GM21528 (cell line): ENCODE measurements at regions not wholly inside any gene's neighbourhood (a gene's known extent, or its start where the extent isn't known, plus 50 kb on each side); places are given as distances from the start of the nearest gene placed in this dataset.

ENCODE experiments used
- ATAC-seq: cut with Tn5 transposase; IDR thresholded peaks from one replicate; pipeline ENCODE4 v1.9.1; 2021; ENCODE audit warnings: mild to moderate bottlenecking, moderate library complexity; ENCODE audit not compliant: unreplicated experiment, low FRiP score

- ATAC-seq = no peak
Measured at GRCh38 chr11:100632941-100633452, 54.1 kb upstream of the ARHGAP42 start.

GRCh38 chr11:100635194-100635593, 51.9 kb upstream of the ARHGAP42 start:
- no peak for ATAC-seq

- ATAC-seq = no peak
Measured at GRCh38 chr11:100636536-100636935, 50.6 kb upstream of the ARHGAP42 start.
